ENCODE measurements at regions not wholly inside any gene's neighbourhood (a gene's known extent, or its start where the extent isn't known, plus 50 kb on each side); places are given as distances from the start of the nearest gene placed in this dataset.

GRCh38 chr6:27159725-27160124, 87.8 kb upstream of the PRSS16 start:
- no peak for TF ChIP-seq CTCF (IDR thresholded peaks at IDR 0.05)
- no peak for TF ChIP-seq POLR2A (IDR thresholded peaks at IDR 0.05)

Measured in esophagus squamous epithelium (tissue), 4 donors.